Stimulated activated CD8-positive, alpha-beta memory T cell treated with anti-CD3 and anti-CD28 coated beads, Interleukin-12 subunit alpha, Interleukin-12 subunit beta, amount 100 ng/mL, for 1 hour (primary cell): ENCODE measurements at regions not wholly inside any gene's neighbourhood (a gene's known extent, or its start where the extent isn't known, plus 50 kb on each side); places are given as distances from the start of the nearest gene placed in this dataset.
A peak's percentile ranks its signal among the peaks of the same experiment; 100 is the strongest.
"Not testable (repeated sequence)": the region's sequence is repeated elsewhere in the genome, so short reads cannot be mapped to it uniquely, and the experiment has no call there.

Source experiments
- DNase-seq: peaks from one replicate; pipeline ENCODE4 v3.0.0-alpha.2; 2020; ENCODE audit warnings: low read depth

- DNase-seq: not testable (repeated sequence)
Observed at GRCh38 chr16:72729552-72729951, 318.4 kb downstream of the ZFHX3 start.

GRCh38 chr16:72728516-72728915 lies 319.4 kb downstream of the ZFHX3 start:
- DNase-seq: no peak

GRCh38 chr16:72727565-72727964 lies 320.4 kb downstream of the ZFHX3 start:
- DNase-seq: no peak

- DNase-seq: no peak
Observed at GRCh38 chr16:72725643-72726042, 322.3 kb downstream of the ZFHX3 start.

- no peak for DNase-seq
Observed at GRCh38 chr16:72723781-72724180, 324.1 kb downstream of the ZFHX3 start.

- no peak for DNase-seq
Observed at GRCh38 chr16:72722552-72722951, 325.4 kb downstream of the ZFHX3 start.

GRCh38 chr16:72721981-72722380 lies 325.9 kb downstream of the ZFHX3 start:
- DNase-seq: no peak

- DNase-seq: no peak
Observed at GRCh38 chr16:72715267-72715666, 332.7 kb downstream of the ZFHX3 start.

GRCh38 chr16:72711823-72712222 lies 336.1 kb downstream of the ZFHX3 start:
- no peak for DNase-seq

- DNase-seq: no peak
Observed at GRCh38 chr16:72705801-72706200, 342.1 kb downstream of the ZFHX3 start.

GRCh38 chr16:72704746-72705372 lies 343.1 kb downstream of the ZFHX3 start:
- no peak for DNase-seq

GRCh38 chr16:72689851-72690250 lies 358.1 kb downstream of the ZFHX3 start:
- no peak for DNase-seq

- DNase-seq: no peak
Observed at GRCh38 chr16:72680732-72681131, 367.2 kb downstream of the ZFHX3 start.

- no peak for DNase-seq
Observed at GRCh38 chr16:72679856-72680255, 368.1 kb downstream of the ZFHX3 start.

- no peak for DNase-seq
Observed at GRCh38 chr16:72677662-72678447, 370.1 kb downstream of the ZFHX3 start.

- DNase-seq: no peak
Observed at GRCh38 chr16:72673118-72673517, 374.8 kb downstream of the ZFHX3 start.

GRCh38 chr16:72666267-72666666 lies 381.7 kb downstream of the ZFHX3 start:
- DNase-seq: no peak

GRCh38 chr16:72665701-72666100 lies 382.2 kb downstream of the ZFHX3 start:
- no peak for DNase-seq

GRCh38 chr16:72664509-72665408 lies 383.2 kb downstream of the ZFHX3 start:
- peak; percentile 91 for DNase-seq

- no peak for DNase-seq
Observed at GRCh38 chr16:72664056-72664508, 383.8 kb downstream of the ZFHX3 start.

- DNase-seq: no peak
Observed at GRCh38 chr16:72658888-72659717, 388.8 kb downstream of the ZFHX3 start.

GRCh38 chr16:72657791-72658190 lies 390.1 kb downstream of the ZFHX3 start:
- no peak for DNase-seq
